ENCODE measurements at regions not wholly inside any gene's neighbourhood (a gene's known extent, or its start where the extent isn't known, plus 50 kb on each side); places are given as distances from the start of the nearest gene placed in this dataset.

DNA sequence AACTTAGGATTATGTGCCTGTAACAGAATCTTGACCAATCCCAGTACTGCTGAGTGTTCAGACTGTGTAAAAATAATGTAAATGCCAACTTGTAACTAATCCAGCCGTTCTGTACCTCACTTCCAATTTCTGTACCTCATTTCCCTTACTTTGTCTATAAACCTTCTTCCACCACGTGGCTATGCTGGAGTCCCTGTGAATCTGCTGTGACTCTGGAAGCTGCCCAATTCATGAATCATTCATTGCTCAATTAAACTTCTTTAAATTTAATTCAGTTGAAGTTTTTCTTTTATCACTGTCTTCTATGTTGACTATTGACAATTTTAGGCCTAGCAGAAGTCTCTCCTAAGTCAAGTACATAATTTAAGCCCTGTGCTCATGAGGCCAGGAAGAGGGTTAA is 215.3 kb upstream of the RHOBTB1 start:
- DNase-seq (ENCODE audit: low read depth in 3 of 3, low spot score in 2 of 3) = no peak

- no peak for DNase-seq (ENCODE audit: low read depth in 3 of 3, low spot score in 2 of 3)
Measured at GRCh38 chr10:61157182-61157581, 213.2 kb upstream of the RHOBTB1 start.

DNA sequence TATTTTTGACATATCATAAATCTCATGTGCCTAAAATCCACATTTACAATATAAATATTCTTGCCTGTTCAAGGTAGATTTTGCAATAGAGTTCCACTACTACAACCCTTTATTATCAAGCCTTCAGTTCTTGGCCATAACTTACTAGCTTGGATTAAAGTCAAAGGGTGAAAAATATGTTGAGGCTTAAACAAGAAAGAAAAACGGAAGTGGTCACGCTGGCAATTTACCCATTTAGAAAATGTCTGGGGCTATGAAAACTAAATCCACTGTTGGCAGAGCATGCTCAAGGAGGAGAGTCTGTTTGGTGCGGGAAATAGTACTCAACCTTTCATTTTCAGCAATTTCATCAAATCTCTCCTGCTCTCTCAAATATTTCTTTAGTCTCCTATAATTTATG is 209.8 kb upstream of the RHOBTB1 start:
- DNase-seq (ENCODE audit: low read depth in 3 of 3, low spot score in 2 of 3) = no peak

- DNase-seq (ENCODE audit: low read depth in 3 of 3, low spot score in 2 of 3) = no peak
Measured at GRCh38 chr10:61151059-61151458, 207.1 kb upstream of the RHOBTB1 start.

GRCh38 chr10:61148451-61148850 is 204.5 kb upstream of the RHOBTB1 start:
- DNase-seq (ENCODE audit: low read depth in 3 of 3, low spot score in 2 of 3) = no peak

- DNase-seq (ENCODE audit: low read depth in 3 of 3, low spot score in 2 of 3) = no peak
Measured at GRCh38 chr10:61142987-61143386, 199.0 kb upstream of the RHOBTB1 start.

DNA sequence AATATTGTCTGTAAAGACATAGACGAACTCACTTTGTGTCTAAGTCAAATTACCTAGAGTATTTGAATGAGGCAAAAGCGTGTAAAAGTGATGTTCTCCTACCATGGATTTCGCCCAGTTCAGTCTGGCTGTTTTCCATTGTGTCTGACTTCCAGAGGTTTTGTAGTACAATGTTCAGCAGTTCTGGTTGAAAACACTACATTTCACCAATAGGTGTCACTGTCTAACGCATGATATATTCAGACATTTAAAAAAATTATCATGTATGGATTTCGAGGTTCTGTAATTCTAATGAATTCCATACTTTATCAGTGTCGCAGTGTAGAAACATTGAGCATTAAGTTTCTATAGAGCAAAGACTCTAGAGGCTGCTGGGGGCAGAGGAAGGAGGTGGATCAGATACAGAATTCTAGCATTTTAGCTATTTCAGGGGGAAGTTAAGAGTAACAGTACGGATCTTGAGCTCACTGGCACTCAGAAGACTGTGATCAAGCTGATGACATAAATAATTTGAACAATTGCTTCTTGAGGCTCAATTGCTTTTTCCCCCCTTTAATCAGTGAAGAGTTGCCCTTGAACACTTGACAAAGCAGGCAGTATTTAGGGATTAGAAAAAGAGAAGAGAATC is 196.9 kb upstream of the RHOBTB1 start:
- peak; percentile 47 to 72 (median 53) for DNase-seq (ENCODE audit: low read depth in 3 of 3, low spot score in 2 of 3)

DNA sequence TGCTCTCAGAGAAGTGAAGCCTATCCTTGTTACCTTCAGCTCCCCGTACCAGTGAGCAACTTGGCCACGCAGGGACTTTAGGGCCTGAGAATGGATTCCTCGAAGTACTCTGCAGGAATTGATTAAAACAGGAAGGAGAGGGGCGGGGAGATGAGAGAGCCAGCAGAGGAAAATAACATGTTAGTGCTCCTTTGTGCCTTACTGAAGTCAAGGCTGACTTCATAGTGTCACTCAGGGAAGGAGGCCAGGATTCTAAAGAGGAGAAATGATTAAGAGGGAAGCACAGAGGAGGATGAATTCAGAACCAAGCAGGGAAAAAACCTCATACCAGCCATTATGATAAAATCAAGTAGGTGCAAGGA is 195.6 kb upstream of the RHOBTB1 start:
- DNase-seq (ENCODE audit: low read depth in 3 of 3, low spot score in 2 of 3) = no peak

DNA sequence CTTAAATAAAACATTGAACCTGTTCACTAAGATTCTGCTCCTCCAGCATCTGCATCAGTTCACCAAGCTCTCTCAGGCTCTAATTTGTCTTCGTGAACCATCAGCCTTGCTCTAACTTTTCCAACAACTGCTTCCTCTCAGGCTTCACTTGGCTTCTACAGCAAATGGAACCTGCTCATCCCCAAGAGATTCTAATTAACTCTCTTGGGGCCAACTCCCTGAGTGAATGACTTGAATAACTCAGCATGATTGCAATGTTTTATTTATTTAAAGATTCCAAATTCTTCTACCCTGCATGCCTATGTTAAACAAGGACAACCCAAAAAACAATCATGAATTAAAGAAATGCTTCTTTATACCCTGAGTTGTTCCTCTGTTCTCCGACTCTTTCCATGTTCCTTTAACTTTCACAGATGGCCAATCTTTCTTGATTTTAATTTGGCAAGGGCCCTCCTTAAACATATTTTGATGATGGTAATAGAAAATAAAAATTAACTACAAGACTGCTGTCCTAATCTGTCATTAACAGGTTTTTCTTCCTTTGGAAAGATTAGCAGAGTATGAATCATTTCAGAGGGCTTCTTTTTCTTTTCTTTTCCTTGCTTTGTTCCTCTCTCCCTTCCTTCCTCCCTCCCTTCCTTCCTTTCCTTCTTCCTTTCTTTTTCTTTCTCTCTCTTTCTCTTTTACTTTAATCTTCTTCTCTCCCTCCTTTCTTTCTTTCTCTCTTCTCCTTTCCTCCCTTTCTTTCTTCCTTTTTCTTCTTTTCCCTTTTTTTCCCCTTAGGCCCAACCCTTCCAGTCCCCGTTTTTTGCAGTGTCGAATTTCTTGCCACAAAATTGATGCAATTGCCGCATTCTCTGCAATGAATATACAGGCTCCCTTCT is 195.0 kb upstream of the RHOBTB1 start:
- DNase-seq (ENCODE audit: low read depth in 3 of 3, low spot score in 2 of 3) = no peak

- no peak for DNase-seq (ENCODE audit: low read depth in 3 of 3, low spot score in 2 of 3)
Measured at GRCh38 chr10:61136139-61136538, 192.2 kb upstream of the RHOBTB1 start.

- DNase-seq (ENCODE audit: low read depth in 3 of 3, low spot score in 2 of 3) = no peak
Measured at GRCh38 chr10:61135276-61135721, 191.3 kb upstream of the RHOBTB1 start.

DNA sequence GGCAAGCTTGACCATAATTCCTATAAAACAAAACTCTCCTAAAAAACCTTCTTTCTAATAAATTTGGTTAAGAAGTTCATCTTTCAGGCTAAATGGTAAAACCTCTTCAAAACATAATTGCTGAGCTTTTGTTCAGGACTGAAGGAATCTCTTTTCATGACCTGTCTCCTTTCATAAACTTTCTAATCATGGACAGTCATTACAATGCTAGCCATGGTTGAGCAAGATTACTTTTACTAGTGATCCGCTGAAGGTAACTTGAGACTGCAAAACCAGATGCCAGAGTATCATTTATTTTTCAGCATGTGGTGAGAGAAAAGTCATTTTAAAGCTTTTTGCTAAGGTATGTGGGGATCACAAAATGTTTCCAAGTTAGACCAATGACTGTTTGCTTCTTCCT is 186.4 kb upstream of the RHOBTB1 start:
- no peak for DNase-seq (ENCODE audit: low read depth in 3 of 3, low spot score in 2 of 3)

DNA sequence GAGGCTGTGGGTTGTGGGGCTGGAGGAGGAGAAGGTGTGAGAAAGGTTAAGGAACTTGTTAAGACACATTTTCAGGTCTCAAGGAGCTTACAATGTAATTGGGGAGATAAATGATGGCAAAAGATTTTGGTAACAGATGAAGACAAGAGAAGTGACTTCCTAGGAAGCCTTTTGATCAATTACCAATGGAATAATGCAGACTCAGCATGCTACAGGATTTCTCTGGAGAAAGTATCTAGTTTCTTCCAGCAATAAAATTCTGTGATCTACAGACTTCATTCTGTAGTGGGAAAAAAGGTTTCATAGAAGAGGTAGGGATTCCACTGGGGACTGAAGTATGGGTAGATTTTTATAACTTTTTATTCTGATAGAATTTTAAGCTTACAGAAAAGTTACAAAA is 184.2 kb upstream of the RHOBTB1 start:
- DNase-seq (ENCODE audit: low read depth in 3 of 3, low spot score in 2 of 3) = no peak

DNA sequence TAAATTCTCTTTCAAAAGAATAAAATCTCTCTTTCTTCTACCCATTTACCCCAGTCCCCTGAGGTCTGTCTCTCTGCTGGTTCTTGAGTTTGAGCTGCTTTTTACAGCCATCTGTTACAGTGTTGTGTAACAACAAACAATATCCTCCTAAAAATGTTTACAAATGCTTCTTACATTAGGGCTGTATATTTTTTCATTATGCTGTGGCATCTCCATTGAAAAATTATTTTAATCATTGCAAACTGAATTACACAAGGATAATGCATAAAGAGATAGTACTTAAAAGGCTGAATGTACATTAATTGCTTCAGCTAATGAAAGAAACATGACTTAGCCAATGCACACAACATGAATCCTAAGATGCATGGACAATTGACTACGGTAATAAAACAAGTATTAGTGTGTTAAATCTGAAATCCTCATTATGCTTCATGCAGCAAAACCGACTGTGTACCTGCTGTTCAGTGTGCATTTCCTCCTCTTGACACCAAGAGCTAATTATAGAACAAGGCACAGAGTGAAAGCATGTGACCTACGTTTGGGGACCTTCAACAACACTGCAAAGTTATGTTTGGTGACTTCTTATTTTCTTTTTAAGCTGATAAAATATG is 181.7 kb upstream of the RHOBTB1 start:
- no peak for DNase-seq (ENCODE audit: low read depth in 3 of 3, low spot score in 2 of 3)

GRCh38 chr10:61124756-61125530 is 181.0 kb upstream of the RHOBTB1 start:
- no peak for DNase-seq (ENCODE audit: low read depth in 3 of 3, low spot score in 2 of 3)

GRCh38 chr10:61120805-61121204 is 176.8 kb upstream of the RHOBTB1 start:
- DNase-seq (ENCODE audit: low read depth in 3 of 3, low spot score in 2 of 3) = no peak

GRCh38 chr10:61119573-61119972 is 175.6 kb upstream of the RHOBTB1 start:
- no peak for DNase-seq (ENCODE audit: low read depth in 3 of 3, low spot score in 2 of 3)

- no peak for DNase-seq (ENCODE audit: low read depth in 3 of 3, low spot score in 2 of 3)
Measured at GRCh38 chr10:61115897-61116296, 171.9 kb upstream of the RHOBTB1 start.

GRCh38 chr10:61112771-61113170 is 168.8 kb upstream of the RHOBTB1 start:
- DNase-seq (ENCODE audit: low read depth in 3 of 3, low spot score in 2 of 3) = no peak

DNA sequence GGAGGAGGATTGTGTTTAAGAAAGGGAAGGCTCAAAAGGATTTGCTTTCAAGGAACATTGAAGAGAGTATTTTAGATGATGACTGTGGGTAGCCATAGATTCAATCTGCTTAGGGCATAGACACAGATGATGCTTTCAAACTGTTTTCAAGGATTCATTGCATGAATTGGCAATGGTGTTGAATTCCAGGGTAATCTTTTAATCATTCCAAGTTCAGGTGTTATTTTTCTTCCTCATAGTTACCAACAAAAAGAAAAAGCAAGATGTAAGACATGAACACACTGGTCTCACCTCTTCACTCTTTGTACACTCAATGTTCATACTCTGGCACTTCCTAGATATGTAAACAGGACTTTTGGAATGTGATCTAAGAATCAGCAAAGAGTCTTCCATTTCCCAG is 167.0 kb upstream of the RHOBTB1 start:
- no peak for DNase-seq (ENCODE audit: low read depth in 3 of 3, low spot score in 2 of 3)

DNA sequence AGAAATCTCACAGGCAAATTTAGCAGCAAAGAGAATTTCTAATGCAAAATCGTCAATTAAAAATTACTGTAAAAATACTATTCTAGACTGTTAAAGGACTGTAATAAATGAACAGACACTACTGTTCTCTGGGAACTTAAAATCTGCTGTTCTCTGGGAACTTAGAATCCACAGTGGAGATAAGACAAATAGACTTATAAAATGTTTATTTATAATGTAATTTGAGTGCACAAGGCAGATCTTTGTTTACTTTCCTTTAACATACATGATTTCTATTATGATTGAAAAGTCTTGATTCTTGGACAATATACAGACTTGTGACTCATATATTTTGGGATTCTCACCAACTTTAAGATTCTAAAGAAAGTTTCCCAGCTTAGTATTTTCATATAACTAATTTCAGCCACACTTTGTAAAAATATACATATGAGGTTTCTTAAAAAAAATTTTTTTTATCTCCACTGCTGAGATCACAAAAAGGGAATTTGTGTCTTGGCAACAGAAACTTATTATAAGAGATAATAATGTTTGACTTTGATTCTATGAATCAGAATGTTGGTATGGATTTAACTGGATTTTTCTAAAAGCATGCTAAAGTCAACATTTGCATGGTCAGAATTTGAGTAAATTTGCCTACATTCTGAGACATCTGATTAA is 166.3 kb upstream of the RHOBTB1 start:
- DNase-seq (ENCODE audit: low read depth in 3 of 3, low spot score in 2 of 3) = no peak
